ENCODE measurements at regions not wholly inside any gene's neighbourhood (a gene's known extent, or its start where the extent isn't known, plus 50 kb on each side); places are given as distances from the start of the nearest gene placed in this dataset.

- Histone ChIP-seq H3K4me3 (ENCODE audit: low read depth in 1 of 3, low read length in 3 of 3) (no peak overlapping the region), H3K4me1 (ENCODE audit: control insufficient read depth in 3 of 3, insufficient read depth in 2 of 3, low read depth in 1 of 3, low read length in 2 of 3) (peaks cover 0 to 8% (median 3%) of the 10 kb centered on the region in 3 donors), H3K36me3 (ENCODE audit: control insufficient read depth in 3 of 3, insufficient read depth in 2 of 3, low read depth in 1 of 3, low read length in 3 of 3) (no peaks in the 10 kb centered on the region), H3K9me3 (ENCODE audit: control insufficient read depth in 2 of 2, insufficient read depth in 1 of 2, low read depth in 1 of 2, low read length in 1 of 2) (no peaks in the 10 kb centered on the region), H3K27me3 (ENCODE audit: control insufficient read depth in 3 of 3, insufficient read depth in 3 of 3, low read length in 3 of 3) (no peaks in the 10 kb centered on the region), H3K27ac (ENCODE audit: low read depth in 1 of 3, low read length in 2 of 3) (peak overlapping the region in 1 of 3 donors; percentile 46)
- 75 to 86% (median 80%) methylated on average over 1 to 2 of the region's 2 CpGs for WGBS, 3 donors
- FAIRE-seq: no peak
- peak; percentile 27 to 42 for DNase-seq
These were observed 203.2 kb upstream of the ADAMTS9 start for GRCh38 chr3:64891021-64891420.

GRCh38 chr3:64890466-64890865 lies 202.7 kb upstream of the ADAMTS9 start:
- Histone ChIP-seq H3K4me3 (ENCODE audit: low read depth in 1 of 3, low read length in 3 of 3) (no peak overlapping the region), H3K9me3 (ENCODE audit: control insufficient read depth in 2 of 2, insufficient read depth in 1 of 2, low read depth in 1 of 2, low read length in 1 of 2) (no peaks in the 10 kb centered on the region), H3K36me3 (ENCODE audit: control insufficient read depth in 3 of 3, insufficient read depth in 2 of 3, low read depth in 1 of 3, low read length in 3 of 3) (no peaks in the 10 kb centered on the region), H3K27ac (ENCODE audit: low read depth in 1 of 3, low read length in 2 of 3) (peak overlapping the region in 2 of 3 donors; percentile 40 to 46), H3K27me3 (ENCODE audit: control insufficient read depth in 3 of 3, insufficient read depth in 3 of 3, low read length in 3 of 3) (no peaks in the 10 kb centered on the region), H3K4me1 (ENCODE audit: control insufficient read depth in 3 of 3, insufficient read depth in 2 of 3, low read depth in 1 of 3, low read length in 2 of 3) (peaks cover 0 to 8% (median 3%) of the 10 kb centered on the region in 3 donors)
- 38 to 53% (median 48%) methylated on average over 2 of the region's 2 CpGs for WGBS, 3 donors
- peak in 1 of 2 donors; percentile 27 for DNase-seq
- no peak for FAIRE-seq

GRCh38 chr3:64890006-64890405 lies 202.2 kb upstream of the ADAMTS9 start:
- H3K9me3 ChIP-seq (ENCODE audit: control insufficient read depth in 2 of 2, insufficient read depth in 1 of 2, low read depth in 1 of 2, low read length in 1 of 2): no peaks in the 10 kb centered on the region
- no peaks in the 10 kb centered on the region for H3K36me3 ChIP-seq (ENCODE audit: control insufficient read depth in 3 of 3, insufficient read depth in 2 of 3, low read depth in 1 of 3, low read length in 3 of 3)
- peak overlapping the region in 2 of 3 donors; percentile 40 to 46 for H3K27ac ChIP-seq (ENCODE audit: low read depth in 1 of 3, low read length in 2 of 3)
- peaks cover 0 to 8% (median 3%) of the 10 kb centered on the region in 3 donors for H3K4me1 ChIP-seq (ENCODE audit: control insufficient read depth in 3 of 3, insufficient read depth in 2 of 3, low read depth in 1 of 3, low read length in 2 of 3)
- FAIRE-seq (no peak), DNase-seq (peak in 1 of 2 donors; percentile 11)
- 42 to 77% (median 61%) methylated on average over 10 of the region's 10 CpGs for WGBS, 3 donors
- H3K27me3 ChIP-seq (ENCODE audit: control insufficient read depth in 3 of 3, insufficient read depth in 3 of 3, low read length in 3 of 3): no peaks in the 10 kb centered on the region
- H3K4me3 ChIP-seq (ENCODE audit: low read depth in 1 of 3, low read length in 3 of 3): no peak overlapping the region

GRCh38 chr3:64888840-64889392 lies 201.1 kb upstream of the ADAMTS9 start:
- DNase-seq (no peak), FAIRE-seq (no peak)
- Histone ChIP-seq H3K27ac (ENCODE audit: low read depth in 1 of 3, low read length in 2 of 3) (peak overlapping the region in 1 of 3 donors; percentile 59), H3K36me3 (ENCODE audit: control insufficient read depth in 3 of 3, insufficient read depth in 2 of 3, low read depth in 1 of 3, low read length in 3 of 3) (no peaks in the 10 kb centered on the region), H3K4me3 (ENCODE audit: low read depth in 1 of 3, low read length in 3 of 3) (no peak overlapping the region), H3K27me3 (ENCODE audit: control insufficient read depth in 3 of 3, insufficient read depth in 3 of 3, low read length in 3 of 3) (no peaks in the 10 kb centered on the region), H3K4me1 (ENCODE audit: control insufficient read depth in 3 of 3, insufficient read depth in 2 of 3, low read depth in 1 of 3, low read length in 2 of 3) (peaks cover 0 to 8% (median 3%) of the 10 kb centered on the region in 3 donors), H3K9me3 (ENCODE audit: control insufficient read depth in 2 of 2, insufficient read depth in 1 of 2, low read depth in 1 of 2, low read length in 1 of 2) (no peaks in the 10 kb centered on the region)
- WGBS, 3 donors: 81 to 94% (median 83%) methylated on average over 3 of the region's 3 CpGs

- Histone ChIP-seq H3K27ac (ENCODE audit: low read depth in 1 of 3, low read length in 2 of 3) (no peak overlapping the region), H3K36me3 (ENCODE audit: control insufficient read depth in 3 of 3, insufficient read depth in 2 of 3, low read depth in 1 of 3, low read length in 3 of 3) (no peaks in the 10 kb centered on the region), H3K27me3 (ENCODE audit: control insufficient read depth in 3 of 3, insufficient read depth in 3 of 3, low read length in 3 of 3) (no peaks in the 10 kb centered on the region), H3K9me3 (ENCODE audit: control insufficient read depth in 2 of 2, insufficient read depth in 1 of 2, low read depth in 1 of 2, low read length in 1 of 2) (no peaks in the 10 kb centered on the region), H3K4me1 (ENCODE audit: control insufficient read depth in 3 of 3, insufficient read depth in 2 of 3, low read depth in 1 of 3, low read length in 2 of 3) (peaks cover 0 to 8% (median 3%) of the 10 kb centered on the region in 3 donors), H3K4me3 (ENCODE audit: low read depth in 1 of 3, low read length in 3 of 3) (no peak overlapping the region)
- 61 to 78% (median 72%) methylated on average over 1 of the region's 1 CpG for WGBS, 3 donors
- FAIRE-seq: no peak
- no peak for DNase-seq
These were observed 200.4 kb upstream of the ADAMTS9 start for GRCh38 chr3:64888165-64888564.

GRCh38 chr3:64885055-64885454 lies 197.3 kb upstream of the ADAMTS9 start:
- H3K27ac ChIP-seq (ENCODE audit: low read depth in 1 of 3, low read length in 2 of 3): no peak overlapping the region
- H3K9me3 ChIP-seq (ENCODE audit: control insufficient read depth in 2 of 2, insufficient read depth in 1 of 2, low read depth in 1 of 2, low read length in 1 of 2): no peaks in the 10 kb centered on the region
- 66 to 88% (median 78%) methylated on average over 3 of the region's 3 CpGs for WGBS, 3 donors
- peaks cover 0 to 3% (median 0%) of the 10 kb centered on the region in 3 donors for H3K4me1 ChIP-seq (ENCODE audit: control insufficient read depth in 3 of 3, insufficient read depth in 2 of 3, low read depth in 1 of 3, low read length in 2 of 3)
- DNase-seq (no peak), FAIRE-seq (no peak)
- no peaks in the 10 kb centered on the region for H3K36me3 ChIP-seq (ENCODE audit: control insufficient read depth in 3 of 3, insufficient read depth in 2 of 3, low read depth in 1 of 3, low read length in 3 of 3)
- H3K27me3 ChIP-seq (ENCODE audit: control insufficient read depth in 3 of 3, insufficient read depth in 3 of 3, low read length in 3 of 3): no peaks in the 10 kb centered on the region
- no peak overlapping the region for H3K4me3 ChIP-seq (ENCODE audit: low read depth in 1 of 3, low read length in 3 of 3)

GRCh38 chr3:64884536-64884935 lies 196.7 kb upstream of the ADAMTS9 start:
- Histone ChIP-seq H3K9me3 (ENCODE audit: control insufficient read depth in 2 of 2, insufficient read depth in 1 of 2, low read depth in 1 of 2, low read length in 1 of 2) (no peaks in the 10 kb centered on the region), H3K4me3 (ENCODE audit: low read depth in 1 of 3, low read length in 3 of 3) (no peak overlapping the region), H3K27ac (ENCODE audit: low read depth in 1 of 3, low read length in 2 of 3) (no peak overlapping the region), H3K36me3 (ENCODE audit: control insufficient read depth in 3 of 3, insufficient read depth in 2 of 3, low read depth in 1 of 3, low read length in 3 of 3) (no peaks in the 10 kb centered on the region), H3K4me1 (ENCODE audit: control insufficient read depth in 3 of 3, insufficient read depth in 2 of 3, low read depth in 1 of 3, low read length in 2 of 3) (no peaks in the 10 kb centered on the region), H3K27me3 (ENCODE audit: control insufficient read depth in 3 of 3, insufficient read depth in 3 of 3, low read length in 3 of 3) (no peaks in the 10 kb centered on the region)
- 42 to 56% (median 56%) methylated on average over 3 of the region's 3 CpGs for WGBS, 3 donors
- FAIRE-seq (no peak), DNase-seq (no peak)

GRCh38 chr3:64880916-64881315 lies 193.1 kb upstream of the ADAMTS9 start:
- Histone ChIP-seq H3K36me3 (ENCODE audit: control insufficient read depth in 3 of 3, insufficient read depth in 2 of 3, low read depth in 1 of 3, low read length in 3 of 3) (no peaks in the 10 kb centered on the region), H3K4me1 (ENCODE audit: control insufficient read depth in 3 of 3, insufficient read depth in 2 of 3, low read depth in 1 of 3, low read length in 2 of 3) (peaks cover 0 to 4% (median 0%) of the 10 kb centered on the region in 3 donors), H3K27ac (ENCODE audit: low read depth in 1 of 3, low read length in 2 of 3) (no peak overlapping the region), H3K9me3 (ENCODE audit: control insufficient read depth in 2 of 2, insufficient read depth in 1 of 2, low read depth in 1 of 2, low read length in 1 of 2) (no peaks in the 10 kb centered on the region), H3K4me3 (ENCODE audit: low read depth in 1 of 3, low read length in 3 of 3) (no peak overlapping the region), H3K27me3 (ENCODE audit: control insufficient read depth in 3 of 3, insufficient read depth in 3 of 3, low read length in 3 of 3) (no peaks in the 10 kb centered on the region)
- no peak for FAIRE-seq
- no peak for DNase-seq

- H3K9me3 ChIP-seq (ENCODE audit: control insufficient read depth in 2 of 2, insufficient read depth in 1 of 2, low read depth in 1 of 2, low read length in 1 of 2): no peaks in the 10 kb centered on the region
- H3K36me3 ChIP-seq (ENCODE audit: control insufficient read depth in 3 of 3, insufficient read depth in 2 of 3, low read depth in 1 of 3, low read length in 3 of 3): no peaks in the 10 kb centered on the region
- no peak overlapping the region for H3K4me3 ChIP-seq (ENCODE audit: low read depth in 1 of 3, low read length in 3 of 3)
- H3K27me3 ChIP-seq (ENCODE audit: control insufficient read depth in 3 of 3, insufficient read depth in 3 of 3, low read length in 3 of 3): no peaks in the 10 kb centered on the region
- peaks cover 0 to 4% (median 0%) of the 10 kb centered on the region in 3 donors for H3K4me1 ChIP-seq (ENCODE audit: control insufficient read depth in 3 of 3, insufficient read depth in 2 of 3, low read depth in 1 of 3, low read length in 2 of 3)
- WGBS, 3 donors: 23 to 62% (median 32%) methylated on average over 2 of the region's 2 CpGs
- no peak overlapping the region for H3K27ac ChIP-seq (ENCODE audit: low read depth in 1 of 3, low read length in 2 of 3)
- DNase-seq (peak; percentile 32 to 80), FAIRE-seq (no peak)
These were observed 190.6 kb upstream of the ADAMTS9 start for GRCh38 chr3:64878362-64878761.

Data from small intestine (tissue), 7 donors.